BLaER1 treated with 17β-estradiol and CSF1 and Interleukin-3, amounts not matched to agents 10 nM and 100 nM (cell line): ENCODE measurements at regions not wholly inside any gene's neighbourhood (a gene's known extent, or its start where the extent isn't known, plus 50 kb on each side); places are given as distances from the start of the nearest gene placed in this dataset.
"Not testable (repeated sequence)": the region's sequence is repeated elsewhere in the genome, so short reads cannot be mapped to it uniquely, and the experiment has no call there.

ENCODE experiments used
- H3K27ac ChIP-seq, 11 experiments: shearing (Covaris generic); formaldehyde crosslinking; 2 replicates each; pipeline ENCODE4 v1.8.1; 2022
- H3K27me3 ChIP-seq, 11 experiments: shearing (Covaris generic); formaldehyde crosslinking; 2 replicates each; pipeline ENCODE4 v1.8.1; 2022
- H3K36me3 ChIP-seq, 11 experiments: shearing (Covaris generic); formaldehyde crosslinking; 2 replicates each; pipeline ENCODE4 v1.8.1; 2022
- H3K4me1 ChIP-seq, 10 experiments: shearing (Covaris generic); formaldehyde crosslinking; 2 replicates each; pipeline ENCODE4 v1.8.1; 2022
- H3K4me2 ChIP-seq, 11 experiments: shearing (Covaris generic); formaldehyde crosslinking; 2 replicates each; pipeline ENCODE4 v1.8.1; 2022
- H3K4me3 ChIP-seq, 10 experiments: shearing (Covaris generic); formaldehyde crosslinking; 2 replicates each; pipeline ENCODE4 v1.8.1; 2022
- H3K9ac ChIP-seq, 11 experiments: shearing (Covaris generic); formaldehyde crosslinking; 2 replicates each; pipeline ENCODE4 v1.8.1; 2022
- H3K9me3 ChIP-seq, 11 experiments: shearing (Covaris generic); formaldehyde crosslinking; replicated peaks in 1 of 11; 2 replicates each; pipeline ENCODE4 v1.8.1; 2022
- H4K20me1 ChIP-seq, 11 experiments: shearing (Covaris generic); formaldehyde crosslinking; 2 replicates each; pipeline ENCODE4 v1.8.1; 2022
- Cebpa-rat ChIP-seq, 11 experiments: shearing (Covaris generic); IDR thresholded peaks; 2 replicates each; pipeline ENCODE4 v1.8.1; 2022

- no peak overlapping the region for H3K9ac ChIP-seq
- peaks cover 0 to 6% (median 0%) of the 10 kb centered on the region in 11 experiments; a peak in 2 of 22 replicates for H3K9me3 ChIP-seq
- no peaks in the 10 kb centered on the region for H4K20me1 ChIP-seq
- no peak for TF ChIP-seq Cebpa-rat (IDR thresholded peaks at IDR 0.05)
- no peak overlapping the region for H3K27ac ChIP-seq
- no peaks in the 10 kb centered on the region for H3K27me3 ChIP-seq
- H3K4me3 ChIP-seq, result no peak overlapping the region
- H3K4me1 ChIP-seq, result 0 out of 20 replicates have a peak, but pooled peaks cover 0 to 3% (median 0%) of the 10 kb centered on the region in 10 experiments
- 0 out of 22 replicates have a peak overlapping the region, but pooled peaks of 1 of the 11 experiments have one; percentile 5 for H3K4me2 ChIP-seq
- H3K36me3 ChIP-seq, result no peaks in the 10 kb centered on the region
These were observed 57.8 kb downstream of the OR2B2 start for GRCh38 chr6:27854421-27854820.

- no peaks in the 10 kb centered on the region for H3K27me3 ChIP-seq
- no peaks in the 10 kb centered on the region for H3K36me3 ChIP-seq
- no peak overlapping the region for H3K4me2 ChIP-seq
- H3K9me3 ChIP-seq, result peaks cover 0 to 6% (median 0%) of the 10 kb centered on the region in 11 experiments; a peak in 2 of 22 replicates
- H3K27ac ChIP-seq, result no peak overlapping the region
- TF ChIP-seq Cebpa-rat (IDR thresholded peaks at IDR 0.05), result no peak
- H3K4me1 ChIP-seq, result 0 out of 20 replicates have a peak, but pooled peaks cover 0 to 3% (median 0%) of the 10 kb centered on the region in 10 experiments
- H3K4me3 ChIP-seq, result no peak overlapping the region
- H3K9ac ChIP-seq, result no peak overlapping the region
- H4K20me1 ChIP-seq, result no peaks in the 10 kb centered on the region
These were observed 60.8 kb downstream of the OR2B2 start for GRCh38 chr6:27851440-27851839.

DNA sequence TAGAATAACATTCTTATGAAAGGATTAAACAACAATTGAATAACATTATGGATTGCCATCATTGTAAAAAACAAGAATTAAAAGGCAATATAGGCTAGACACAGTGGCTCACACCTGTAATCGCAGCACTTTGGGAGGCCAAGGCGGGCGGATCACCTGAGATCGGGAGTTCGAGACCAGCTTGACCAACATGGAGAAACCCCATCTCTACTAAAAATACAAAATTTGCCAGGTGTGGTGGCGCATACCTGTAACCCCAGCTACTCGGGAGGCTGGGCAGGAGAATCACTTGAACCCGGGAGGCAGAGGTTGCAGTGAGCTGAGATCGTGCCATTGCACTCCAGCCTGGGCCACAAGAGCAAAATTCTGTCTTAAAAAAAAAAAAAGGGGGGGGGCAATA, 63.2 kb downstream of the OR2B2 start:
- H3K36me3 ChIP-seq, result peaks cover 0 to 23% (median 11%) of the 10 kb centered on the region in 11 experiments; a peak in 13 of 22 replicates
- not testable (repeated sequence) for H3K4me3 ChIP-seq, H3K27ac ChIP-seq, H3K4me2 ChIP-seq, H4K20me1 ChIP-seq, H3K27me3 ChIP-seq, H3K9me3 ChIP-seq, H3K4me1 ChIP-seq, H3K9ac ChIP-seq

- Histone ChIP-seq H4K20me1 (no peaks in the 10 kb centered on the region), H3K27me3 (no peaks in the 10 kb centered on the region), H3K9ac (no peak overlapping the region), H3K4me2 (no peak overlapping the region), H3K36me3 (peaks cover 0 to 34% (median 11%) of the 10 kb centered on the region in 11 experiments; a peak in 13 of 22 replicates), H3K9me3 (no peaks in the 10 kb centered on the region), H3K27ac (no peak overlapping the region), H3K4me1 (no peaks in the 10 kb centered on the region), H3K4me3 (no peak overlapping the region)
- no peak for TF ChIP-seq Cebpa-rat (IDR thresholded peaks at IDR 0.05)
These were observed 64.5 kb downstream of the OR2B2 start for GRCh38 chr6:27847706-27848105.

DNA sequence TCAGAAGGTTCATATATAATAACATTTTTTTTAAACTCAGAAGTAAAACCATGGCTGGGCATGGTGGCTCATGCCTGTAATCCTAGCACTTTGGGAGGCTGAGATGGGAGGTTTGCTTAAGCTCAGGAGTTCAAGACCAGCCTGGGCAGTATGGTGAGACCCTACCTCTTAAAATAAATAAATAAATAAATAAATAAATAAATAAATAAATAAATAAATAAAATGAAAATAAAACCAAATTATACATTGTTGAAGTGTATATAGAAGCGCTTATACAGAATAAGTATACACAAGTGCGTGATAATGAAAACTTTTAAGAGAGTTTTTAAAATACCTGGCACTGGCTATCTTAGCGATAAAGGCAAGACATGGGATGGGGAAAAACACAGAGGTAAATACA, 71.6 kb downstream of the OR2B2 start:
- H3K4me3 ChIP-seq, result peak overlapping the region in 7 of 10 experiments; percentile 77 to 89 (median 82); a peak in 10 of 20 replicates
- peak overlapping the region; percentile 66 to 93 (median 84); a peak in 19 of 22 replicates for H3K4me2 ChIP-seq
- no peaks in the 10 kb centered on the region; a peak in 1 of 22 replicates for H4K20me1 ChIP-seq
- H3K9me3 ChIP-seq, result no peaks in the 10 kb centered on the region
- H3K36me3 ChIP-seq, result peaks cover 5 to 41% (median 20%) of the 10 kb centered on the region in 11 experiments; a peak in 15 of 22 replicates
- H3K9ac ChIP-seq, result peak overlapping the region in 2 of 11 experiments; percentile 94 to 95; a peak in 5 of 22 replicates
- TF ChIP-seq Cebpa-rat (IDR thresholded peaks at IDR 0.05), result no peak
- H3K27ac ChIP-seq, result peak overlapping the region in 6 of 11 experiments; percentile 94 to 99 (median 98); a peak in 6 of 22 replicates
- peaks cover 11 to 24% (median 20%) of the 10 kb centered on the region in 10 experiments; a peak in 19 of 20 replicates for H3K4me1 ChIP-seq
- no peaks in the 10 kb centered on the region for H3K27me3 ChIP-seq

DNA sequence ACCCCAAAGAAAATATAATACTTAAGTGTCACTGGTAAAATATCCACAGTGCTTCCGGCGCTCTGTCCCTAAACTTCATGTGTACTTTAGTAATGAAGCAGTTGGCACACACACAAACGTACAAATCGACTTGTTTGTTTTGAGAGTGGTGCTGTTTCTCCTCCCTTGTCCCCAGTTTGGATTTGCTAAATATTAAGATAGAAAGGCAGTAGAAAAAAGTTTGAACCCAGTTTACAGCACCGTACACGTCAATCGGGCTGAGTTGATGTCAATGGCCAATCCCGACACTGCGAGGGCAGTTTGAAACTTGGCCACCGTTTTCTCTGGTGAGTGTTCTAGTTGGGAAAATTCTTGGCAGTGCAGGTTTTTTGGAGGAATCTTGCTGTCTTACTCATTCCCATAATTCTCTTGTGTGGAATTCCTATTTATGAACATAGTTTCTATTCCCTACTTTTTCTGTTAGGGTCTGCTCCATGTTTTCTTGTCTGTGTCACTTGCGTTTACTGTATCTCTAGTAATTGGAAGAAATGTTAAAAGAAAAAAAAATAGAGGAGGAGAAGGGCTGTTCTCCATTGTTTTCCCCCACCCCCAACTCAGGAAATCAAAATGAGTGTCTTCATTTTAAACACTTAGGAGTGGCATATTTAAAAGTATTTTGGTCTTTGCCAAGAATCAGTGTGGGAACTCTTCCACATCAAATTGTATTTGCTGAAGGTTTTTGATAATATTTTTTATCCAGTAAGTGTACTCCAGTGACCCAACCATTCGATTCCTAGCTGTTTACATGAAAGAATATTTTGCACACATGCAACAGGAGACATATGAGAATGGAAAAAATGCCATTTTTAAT, 72.3 kb downstream of the OR2B2 start:
- Histone ChIP-seq H3K4me2 (peak overlapping the region; percentile 66 to 93 (median 84)), H3K4me3 (peak overlapping the region; percentile 67 to 89 (median 82)), H3K27me3 (no peaks in the 10 kb centered on the region), H4K20me1 (no peaks in the 10 kb centered on the region; a peak in 1 of 22 replicates), H3K27ac (peak overlapping the region; percentile 58 to 99 (median 97)), H3K36me3 (peaks cover 0 to 34% (median 14%) of the 10 kb centered on the region in 11 experiments; a peak in 14 of 22 replicates), H3K9ac (peak overlapping the region; percentile 87 to 98 (median 95)), H3K9me3 (no peaks in the 10 kb centered on the region), H3K4me1 (peaks cover 17 to 31% (median 27%) of the 10 kb centered on the region in 10 experiments)
- TF ChIP-seq Cebpa-rat (IDR thresholded peaks at IDR 0.05), result no peak

- Histone ChIP-seq H3K36me3 (peaks cover 0 to 29% (median 13%) of the 10 kb centered on the region in 11 experiments; a peak in 13 of 22 replicates), H3K9ac (peak overlapping the region; percentile 87 to 98 (median 95)), H3K27ac (peak overlapping the region; percentile 58 to 99 (median 97)), H3K4me2 (peak overlapping the region; percentile 66 to 93 (median 84)), H3K4me3 (peak overlapping the region; percentile 67 to 89 (median 82)), H3K27me3 (no peaks in the 10 kb centered on the region), H3K4me1 (peaks cover 23 to 38% (median 34%) of the 10 kb centered on the region in 10 experiments), H4K20me1 (no peaks in the 10 kb centered on the region; a peak in 1 of 22 replicates), H3K9me3 (no peaks in the 10 kb centered on the region)
- TF ChIP-seq Cebpa-rat (IDR thresholded peaks at IDR 0.05), result no peak
These were observed 73.1 kb downstream of the OR2B2 start for GRCh38 chr6:27838945-27839625.

- peak overlapping the region; percentile 67 to 89 (median 82) for H3K4me3 ChIP-seq
- TF ChIP-seq Cebpa-rat (IDR thresholded peaks at IDR 0.05), result no peak
- H3K9me3 ChIP-seq, result no peaks in the 10 kb centered on the region
- peak overlapping the region; percentile 87 to 98 (median 95) for H3K9ac ChIP-seq
- H3K4me2 ChIP-seq, result peak overlapping the region; percentile 81 to 95 (median 92)
- peaks cover 3 to 29% (median 19%) of the 10 kb centered on the region in 11 experiments; a peak in 14 of 22 replicates for H3K36me3 ChIP-seq
- H3K27ac ChIP-seq, result peak overlapping the region; percentile 84 to 99 (median 97)
- no peaks in the 10 kb centered on the region for H3K27me3 ChIP-seq
- peaks cover 23 to 42% (median 38%) of the 10 kb centered on the region in 10 experiments for H3K4me1 ChIP-seq
- no peaks in the 10 kb centered on the region; a peak in 1 of 22 replicates for H4K20me1 ChIP-seq
These were observed 73.9 kb downstream of the OR2B2 start for GRCh38 chr6:27838058-27838944.
